ENCODE measurements at regions not wholly inside any gene's neighbourhood (a gene's known extent, or its start where the extent isn't known, plus 50 kb on each side); places are given as distances from the start of the nearest gene placed in this dataset.

DNA sequence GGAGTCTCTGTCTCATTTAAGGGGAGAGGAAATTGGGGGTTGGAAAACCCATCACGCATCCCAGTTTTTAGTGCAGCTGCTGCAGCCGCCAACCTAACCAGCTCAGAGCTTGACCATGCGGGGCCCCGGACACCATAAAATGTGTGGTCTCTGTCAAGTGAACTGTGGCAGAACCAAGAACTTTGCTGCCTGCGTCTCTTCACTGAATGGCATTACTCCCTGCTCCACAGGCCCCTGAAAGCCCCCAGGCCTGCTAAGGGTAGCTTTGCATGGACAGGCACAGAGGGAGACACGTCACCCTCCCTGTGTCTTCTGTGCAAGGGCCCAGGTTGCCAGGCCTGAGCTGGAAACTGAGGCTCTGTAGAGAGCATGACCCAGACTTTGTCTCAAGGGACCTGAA is 144.6 kb upstream of the GPR26 start:
- Histone ChIP-seq H3K4me1 (ENCODE audit: control insufficient read depth, insufficient read depth, low read length) (no peaks in the 10 kb centered on the region), H3K4me3 (ENCODE audit: low read length) (no peak overlapping the region), H3K27me3 (ENCODE audit: control insufficient read depth, insufficient read depth, low read length) (no peaks in the 10 kb centered on the region), H3K4me2 (ENCODE audit: low read length) (no peak overlapping the region), H3K36me3 (ENCODE audit: insufficient read depth, low read length) (no peaks in the 10 kb centered on the region), H3K9ac (ENCODE audit: low read depth, low read length) (no peak overlapping the region), H3K9me3 (replicated peaks; ENCODE audit: low read length) (peaks cover 3% of the 10 kb centered on the region)

DNA sequence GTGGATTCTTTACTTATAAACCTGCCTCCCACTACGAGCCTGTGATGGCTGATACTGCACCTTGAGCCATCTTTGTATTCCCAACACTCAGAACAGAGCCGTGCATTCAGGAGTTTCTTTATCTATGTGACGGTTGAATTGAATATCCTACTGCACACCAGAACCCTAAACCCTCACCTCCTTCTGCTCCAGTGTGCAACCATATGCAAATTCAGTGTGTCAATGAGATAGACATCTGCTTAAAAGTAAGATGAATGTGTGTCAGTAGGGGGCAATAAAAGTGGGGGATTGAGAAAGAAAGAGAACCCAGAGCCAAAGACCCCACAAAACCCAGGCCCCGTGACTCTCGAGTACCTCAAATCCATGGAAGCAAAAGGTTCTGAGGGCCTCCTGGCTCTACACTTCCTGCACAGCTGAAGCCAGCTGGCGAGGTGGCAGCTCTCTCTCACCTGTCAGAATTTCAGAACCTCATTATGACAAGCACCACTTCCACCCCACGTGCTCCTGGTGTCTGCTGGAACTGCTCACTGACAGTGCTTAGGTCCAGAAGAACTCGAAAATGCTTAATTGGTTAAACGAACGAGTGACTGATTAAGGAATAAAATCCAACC is 143.3 kb upstream of the GPR26 start:
- peaks cover 3% of the 10 kb centered on the region for H3K9me3 ChIP-seq (replicated peaks; ENCODE audit: low read length)
- no peak overlapping the region for H3K4me3 ChIP-seq (ENCODE audit: low read length)
- H3K36me3 ChIP-seq (ENCODE audit: insufficient read depth, low read length): no peaks in the 10 kb centered on the region
- H3K4me2 ChIP-seq (ENCODE audit: low read length): no peak overlapping the region
- no peaks in the 10 kb centered on the region for H3K4me1 ChIP-seq (ENCODE audit: control insufficient read depth, insufficient read depth, low read length)
- no peak overlapping the region for H3K9ac ChIP-seq (ENCODE audit: low read depth, low read length)
- H3K27me3 ChIP-seq (ENCODE audit: control insufficient read depth, insufficient read depth, low read length): no peaks in the 10 kb centered on the region

DNA sequence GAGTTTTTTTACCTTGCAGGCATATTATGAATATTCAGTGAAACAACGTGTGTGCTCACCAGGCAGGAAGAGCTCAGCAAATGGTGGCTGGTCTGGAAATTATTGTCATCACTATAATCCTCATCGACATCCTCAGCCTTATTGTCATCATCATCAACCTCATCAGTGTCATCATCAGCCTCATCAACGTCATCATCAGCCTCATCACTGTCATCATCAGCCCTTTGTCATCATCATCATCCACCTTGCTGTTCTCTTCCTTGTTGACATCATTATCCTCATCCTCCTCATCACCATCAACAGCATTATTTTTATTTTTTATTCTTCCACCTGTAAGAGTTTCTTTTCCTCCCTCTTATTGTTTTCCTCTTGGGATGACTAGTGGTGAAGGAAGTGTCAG is 142.3 kb upstream of the GPR26 start:
- H3K4me3 ChIP-seq (ENCODE audit: low read length): no peak overlapping the region
- H3K36me3 ChIP-seq (ENCODE audit: insufficient read depth, low read length): no peaks in the 10 kb centered on the region
- H3K9ac ChIP-seq (ENCODE audit: low read depth, low read length): no peak overlapping the region
- no peaks in the 10 kb centered on the region for H3K4me1 ChIP-seq (ENCODE audit: control insufficient read depth, insufficient read depth, low read length)
- no peak overlapping the region for H3K4me2 ChIP-seq (ENCODE audit: low read length)
- H3K27me3 ChIP-seq (ENCODE audit: control insufficient read depth, insufficient read depth, low read length): no peaks in the 10 kb centered on the region
- peaks cover 3% of the 10 kb centered on the region for H3K9me3 ChIP-seq (replicated peaks; ENCODE audit: low read length)

DNA sequence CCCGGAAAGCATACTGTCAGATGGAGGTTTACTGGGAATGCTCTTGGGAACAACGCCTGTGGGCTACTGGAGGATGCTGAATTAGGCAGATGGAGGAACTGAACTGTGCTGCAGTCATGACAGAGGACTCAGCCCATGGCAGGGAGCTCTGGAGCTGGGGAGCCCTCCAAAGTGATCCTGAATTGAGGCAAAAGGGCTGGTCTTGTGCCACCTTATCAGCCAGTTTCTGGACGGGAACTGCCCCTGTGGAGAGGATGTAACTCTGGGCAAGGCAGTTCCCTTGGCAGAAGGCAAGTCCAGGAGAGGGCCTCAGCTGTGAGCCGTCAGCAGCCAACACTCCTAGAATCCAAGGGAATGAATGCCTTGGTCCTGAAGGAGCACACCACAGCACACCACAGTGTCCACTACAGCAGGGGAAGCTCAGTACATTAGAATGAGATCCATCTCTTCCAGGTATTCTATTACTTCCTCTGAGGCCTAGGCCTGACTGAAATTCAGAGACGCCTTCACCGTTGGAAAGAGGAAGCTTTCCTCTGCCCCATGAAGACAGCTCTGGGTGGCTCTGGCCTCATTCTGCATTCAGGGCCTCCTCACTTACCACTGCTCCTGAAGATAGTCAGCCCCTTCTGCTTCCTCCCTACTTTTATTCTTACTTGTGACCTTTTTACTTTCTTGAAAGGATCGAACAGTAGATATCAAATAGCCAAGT is 139.6 kb upstream of the GPR26 start:
- H3K27me3 ChIP-seq (ENCODE audit: control insufficient read depth, insufficient read depth, low read length): no peaks in the 10 kb centered on the region
- no peak overlapping the region for H3K4me2 ChIP-seq (ENCODE audit: low read length)

DNA sequence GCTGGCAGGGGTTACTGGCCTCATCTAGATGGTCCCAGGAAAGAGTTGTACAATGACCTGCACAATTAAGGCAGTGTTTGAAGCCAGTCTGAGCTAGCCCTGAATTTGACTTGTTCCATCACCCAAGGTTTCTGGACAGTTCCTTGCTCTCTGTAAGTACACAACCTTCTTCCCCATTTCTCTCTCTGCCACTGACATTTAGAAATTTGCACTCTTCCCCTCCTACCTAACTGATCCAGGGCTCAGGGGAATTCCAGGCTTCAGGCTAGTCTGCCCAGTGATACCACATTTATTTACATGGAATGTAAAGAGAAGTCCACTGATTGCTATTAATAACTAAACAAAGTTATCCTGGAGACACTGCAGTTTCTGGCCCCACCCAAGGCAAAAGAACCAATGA is 139.0 kb upstream of the GPR26 start:
- Histone ChIP-seq H3K9ac (ENCODE audit: low read depth, low read length) (no peak overlapping the region), H3K27me3 (ENCODE audit: control insufficient read depth, insufficient read depth, low read length) (no peaks in the 10 kb centered on the region), H3K9me3 (replicated peaks; ENCODE audit: low read length) (peaks cover 3% of the 10 kb centered on the region), H3K4me2 (ENCODE audit: low read length) (no peak overlapping the region), H3K4me1 (ENCODE audit: control insufficient read depth, insufficient read depth, low read length) (no peaks in the 10 kb centered on the region), H3K4me3 (ENCODE audit: low read length) (no peak overlapping the region), H3K36me3 (ENCODE audit: insufficient read depth, low read length) (no peaks in the 10 kb centered on the region)

More for the DNA sequence above, 139.6 kb upstream of the GPR26 start:
- peaks cover 3% of the 10 kb centered on the region for H3K9me3 ChIP-seq (replicated peaks; ENCODE audit: low read length)
- H3K9ac ChIP-seq (ENCODE audit: low read depth, low read length): no peak overlapping the region
- no peak overlapping the region for H3K4me3 ChIP-seq (ENCODE audit: low read length)
- no peaks in the 10 kb centered on the region for H3K4me1 ChIP-seq (ENCODE audit: control insufficient read depth, insufficient read depth, low read length)
- no peaks in the 10 kb centered on the region for H3K36me3 ChIP-seq (ENCODE audit: insufficient read depth, low read length)

DNA sequence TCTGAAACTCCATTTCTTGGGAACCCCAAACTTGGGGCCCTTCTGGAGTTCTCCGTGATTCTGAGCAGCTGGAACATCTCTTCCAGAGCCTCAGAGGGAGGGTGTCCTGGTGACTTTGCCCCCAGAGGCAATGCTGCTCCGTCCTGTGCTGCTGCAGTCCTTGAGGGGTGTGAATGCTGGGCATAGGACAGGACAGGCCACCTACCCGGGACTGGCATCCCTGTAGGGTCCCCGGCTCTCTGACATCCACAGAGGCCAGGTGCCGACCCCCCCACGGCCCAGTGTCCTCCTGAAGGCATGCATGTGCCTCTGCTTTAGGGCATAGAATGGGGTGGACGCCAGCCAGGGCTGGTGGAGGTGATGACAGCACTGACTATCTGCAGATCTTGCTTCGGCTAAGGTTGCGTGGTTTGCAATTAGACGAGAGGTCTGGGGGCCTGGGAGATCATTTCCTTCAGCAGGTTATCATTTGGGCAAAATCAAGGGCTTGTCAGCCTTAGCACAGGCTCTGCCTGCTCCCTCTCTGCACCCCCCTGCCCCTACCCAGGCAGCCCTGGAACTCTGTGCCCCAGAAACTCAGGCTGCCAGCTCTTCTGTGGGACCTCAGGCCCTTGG is 136.9 kb upstream of the GPR26 start:
- no peaks in the 10 kb centered on the region for H3K27me3 ChIP-seq (ENCODE audit: control insufficient read depth, insufficient read depth, low read length)
- H3K9me3 ChIP-seq (replicated peaks; ENCODE audit: low read length): no peaks in the 10 kb centered on the region
- H3K4me3 ChIP-seq (ENCODE audit: low read length): no peak overlapping the region
- H3K36me3 ChIP-seq (ENCODE audit: insufficient read depth, low read length): no peaks in the 10 kb centered on the region
- no peak overlapping the region for H3K4me2 ChIP-seq (ENCODE audit: low read length)
- no peak overlapping the region for H3K9ac ChIP-seq (ENCODE audit: low read depth, low read length)
- H3K4me1 ChIP-seq (ENCODE audit: control insufficient read depth, insufficient read depth, low read length): no peaks in the 10 kb centered on the region

DNA sequence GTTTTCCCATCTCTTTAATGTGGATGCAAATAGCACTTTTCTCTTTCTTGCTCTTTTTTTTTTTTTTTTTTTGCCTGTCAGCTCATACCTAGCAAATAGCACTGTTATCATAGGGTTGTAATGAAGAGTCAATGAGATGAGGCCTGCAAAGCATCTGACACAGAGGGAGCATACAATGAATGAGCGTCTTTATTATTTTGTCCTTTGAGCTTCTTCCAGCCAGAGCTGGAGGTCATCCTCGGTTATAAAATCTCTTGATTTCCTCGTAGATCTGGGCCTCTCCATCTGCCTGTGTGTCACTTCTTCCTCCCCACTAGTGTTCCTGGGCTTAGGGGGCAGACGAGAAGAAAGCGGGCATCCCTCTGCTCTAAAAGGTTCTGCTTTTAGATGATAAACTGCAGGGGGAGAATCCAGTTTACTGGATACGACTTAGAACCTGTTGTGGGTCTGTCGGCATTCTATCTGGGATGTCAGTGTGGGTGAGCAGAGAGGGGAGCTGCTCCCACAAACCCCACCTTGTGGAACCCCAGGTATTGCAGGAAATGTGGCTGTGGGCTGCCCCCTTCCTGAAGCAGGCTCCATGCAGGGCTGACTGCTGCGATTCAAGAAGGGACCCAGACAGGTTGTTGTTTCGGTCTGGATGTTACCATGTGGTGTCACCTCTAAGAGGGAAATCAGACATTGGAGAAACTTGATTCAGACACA is 135.8 kb upstream of the GPR26 start:
- H3K4me3 ChIP-seq (ENCODE audit: low read length): no peak overlapping the region
- no peaks in the 10 kb centered on the region for H3K9me3 ChIP-seq (replicated peaks; ENCODE audit: low read length)
- H3K9ac ChIP-seq (ENCODE audit: low read depth, low read length): no peak overlapping the region
- H3K36me3 ChIP-seq (ENCODE audit: insufficient read depth, low read length): no peaks in the 10 kb centered on the region
- no peak overlapping the region for H3K4me2 ChIP-seq (ENCODE audit: low read length)
- no peaks in the 10 kb centered on the region for H3K27me3 ChIP-seq (ENCODE audit: control insufficient read depth, insufficient read depth, low read length)
- H3K4me1 ChIP-seq (ENCODE audit: control insufficient read depth, insufficient read depth, low read length): no peaks in the 10 kb centered on the region

DNA sequence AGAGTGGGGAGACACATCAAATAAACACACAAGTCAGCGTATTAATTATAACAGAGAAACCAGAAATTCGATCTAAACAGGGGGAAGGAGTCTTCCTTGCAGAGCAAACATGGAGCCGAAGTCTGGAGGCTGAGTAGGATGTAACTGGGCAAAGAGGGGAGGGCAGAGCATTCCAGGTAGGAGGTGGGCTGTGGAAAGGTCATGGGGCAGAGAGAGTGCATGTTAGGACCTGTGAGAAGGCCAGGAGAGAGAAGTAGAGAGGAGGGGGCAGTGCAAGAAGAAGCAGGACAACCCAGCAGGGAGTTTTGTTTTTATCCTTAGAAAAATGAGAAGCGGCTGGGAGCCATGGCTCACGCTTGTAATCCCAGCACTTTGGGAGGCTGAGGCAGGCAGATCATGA is 130.8 kb upstream of the GPR26 start:
- Histone ChIP-seq H3K36me3 (ENCODE audit: insufficient read depth, low read length) (no peaks in the 10 kb centered on the region), H3K4me2 (ENCODE audit: low read length) (no peak overlapping the region), H3K9me3 (replicated peaks; ENCODE audit: low read length) (no peaks in the 10 kb centered on the region), H3K9ac (ENCODE audit: low read depth, low read length) (no peak overlapping the region), H3K4me3 (ENCODE audit: low read length) (no peak overlapping the region), H3K4me1 (ENCODE audit: control insufficient read depth, insufficient read depth, low read length) (no peaks in the 10 kb centered on the region), H3K27me3 (ENCODE audit: control insufficient read depth, insufficient read depth, low read length) (no peaks in the 10 kb centered on the region)

DNA sequence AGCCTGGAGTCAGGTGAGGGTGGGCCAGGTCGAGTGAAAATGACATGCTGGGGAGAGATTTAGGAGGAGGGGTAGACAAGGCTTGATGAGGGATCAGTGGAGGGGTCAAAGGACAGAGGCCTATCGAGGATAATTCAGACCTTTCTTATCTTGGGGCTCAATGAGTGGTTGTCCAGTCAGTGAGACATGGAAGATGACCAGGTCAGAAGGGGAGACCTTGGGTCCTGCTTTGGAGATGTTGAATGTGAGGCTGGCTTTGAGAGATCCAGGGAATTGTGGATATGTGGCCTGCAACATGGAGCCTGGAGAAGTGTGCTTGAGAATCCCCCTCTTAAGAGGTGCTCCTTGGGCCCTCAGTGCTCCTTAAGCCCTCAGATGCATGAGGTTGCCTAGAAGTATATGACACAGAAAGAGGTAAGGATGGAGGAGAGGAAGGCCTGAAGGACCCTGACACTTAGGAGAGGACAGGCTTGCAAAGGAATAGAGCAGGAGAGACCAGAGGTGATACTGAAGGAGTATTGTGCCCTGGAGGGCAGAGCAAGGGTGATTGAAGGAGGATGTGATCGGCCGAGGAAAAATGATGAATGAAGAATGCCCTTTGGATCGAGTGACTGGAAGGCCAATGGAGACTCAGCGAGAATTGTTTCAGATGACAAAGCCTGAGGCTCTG is 129.8 kb upstream of the GPR26 start:
- Histone ChIP-seq H3K4me2 (ENCODE audit: low read length) (no peak overlapping the region), H3K4me1 (ENCODE audit: control insufficient read depth, insufficient read depth, low read length) (no peaks in the 10 kb centered on the region), H3K4me3 (ENCODE audit: low read length) (no peak overlapping the region), H3K9me3 (replicated peaks; ENCODE audit: low read length) (no peaks in the 10 kb centered on the region), H3K27me3 (ENCODE audit: control insufficient read depth, insufficient read depth, low read length) (no peaks in the 10 kb centered on the region), H3K36me3 (ENCODE audit: insufficient read depth, low read length) (no peaks in the 10 kb centered on the region), H3K9ac (ENCODE audit: low read depth, low read length) (no peak overlapping the region)

DNA sequence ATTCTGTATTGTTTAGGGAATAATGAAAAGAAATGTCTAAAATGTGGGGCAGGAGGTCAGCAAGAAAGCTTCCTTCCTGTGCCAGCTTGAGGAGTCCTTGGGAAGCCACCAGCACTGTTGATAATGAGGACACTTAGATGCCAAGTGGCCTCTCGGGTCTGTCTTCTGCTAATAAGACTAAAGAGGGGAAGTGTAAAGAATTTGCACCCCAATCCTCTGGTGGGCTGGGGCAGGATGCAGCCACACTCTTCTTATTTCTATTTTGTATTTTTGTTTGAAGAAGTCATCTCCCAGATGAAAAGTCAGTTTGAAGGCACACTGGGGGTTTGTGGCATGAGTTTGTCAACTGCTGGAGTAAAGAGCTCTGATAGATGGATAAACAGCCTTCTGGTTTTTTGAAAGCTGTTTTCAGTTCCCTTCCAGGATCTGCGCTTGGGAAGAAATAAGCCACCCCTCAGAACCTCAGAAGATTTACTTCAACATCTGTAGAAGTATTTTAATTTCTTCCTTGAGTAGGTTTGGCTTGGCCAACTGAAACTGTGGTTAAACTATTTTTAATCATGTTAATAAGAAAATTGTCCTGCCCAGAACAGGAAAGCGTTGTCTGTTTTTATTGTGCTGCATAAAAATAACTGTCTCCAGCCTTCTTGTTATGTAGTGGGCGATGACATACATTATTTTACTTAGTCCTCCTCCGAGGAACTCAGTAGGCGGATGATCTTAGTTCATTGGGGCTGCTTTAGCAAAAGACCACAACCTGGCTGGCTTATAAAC is 128.8 kb upstream of the GPR26 start:
- no peak overlapping the region for H3K4me2 ChIP-seq (ENCODE audit: low read length)
- H3K4me3 ChIP-seq (ENCODE audit: low read length): no peak overlapping the region
- no peaks in the 10 kb centered on the region for H3K36me3 ChIP-seq (ENCODE audit: insufficient read depth, low read length)
- no peaks in the 10 kb centered on the region for H3K9me3 ChIP-seq (replicated peaks; ENCODE audit: low read length)
- H3K9ac ChIP-seq (ENCODE audit: low read depth, low read length): no peak overlapping the region
- H3K4me1 ChIP-seq (ENCODE audit: control insufficient read depth, insufficient read depth, low read length): no peaks in the 10 kb centered on the region
- H3K27me3 ChIP-seq (ENCODE audit: control insufficient read depth, insufficient read depth, low read length): no peaks in the 10 kb centered on the region
